Stimulated activated CD4-positive, alpha-beta T cell treated with anti-CD3 and anti-CD28 coated beads, Interleukin-4, amount 100 ng/mL, for 1 hour (primary cell): ENCODE measurements at regions not wholly inside any gene's neighbourhood (a gene's known extent, or its start where the extent isn't known, plus 50 kb on each side); places are given as distances from the start of the nearest gene placed in this dataset.

Experiments used
- DNase-seq: peaks from one replicate; pipeline ENCODE4 v3.0.0-alpha.2; 2020

GRCh38 chr13:43985422-43986072 lies 105.8 kb downstream of the LACC1 start:
- no peak for DNase-seq

GRCh38 chr13:43986421-43986981 lies 106.8 kb downstream of the LACC1 start:
- DNase-seq, result no peak

- no peak for DNase-seq
These were observed 108.6 kb downstream of the LACC1 start for GRCh38 chr13:43988302-43988701.

GRCh38 chr13:43990021-43990420 lies 110.3 kb downstream of the LACC1 start:
- DNase-seq, result no peak

GRCh38 chr13:43990829-43991228 lies 111.1 kb downstream of the LACC1 start:
- DNase-seq, result no peak

GRCh38 chr13:43991773-43992201 lies 112.1 kb downstream of the LACC1 start:
- no peak for DNase-seq

GRCh38 chr13:43992211-43992610 lies 112.5 kb downstream of the LACC1 start:
- no peak for DNase-seq

- DNase-seq, result no peak
These were observed 115.5 kb downstream of the LACC1 start for GRCh38 chr13:43994999-43995859.

GRCh38 chr13:43996221-43996620 lies 116.5 kb downstream of the LACC1 start:
- DNase-seq, result no peak

GRCh38 chr13:44003481-44003880 lies 123.8 kb downstream of the LACC1 start:
- DNase-seq, result no peak

GRCh38 chr13:44004878-44005277 lies 125.2 kb downstream of the LACC1 start:
- no peak for DNase-seq

GRCh38 chr13:44007451-44007850 lies 127.7 kb downstream of the LACC1 start:
- DNase-seq, result no peak

- DNase-seq, result no peak
These were observed 131.3 kb downstream of the LACC1 start for GRCh38 chr13:44011036-44011435.

- DNase-seq, result no peak
These were observed 133.4 kb downstream of the LACC1 start for GRCh38 chr13:44012910-44013757.

GRCh38 chr13:44013758-44014291 lies 134.1 kb downstream of the LACC1 start:
- no peak for DNase-seq

GRCh38 chr13:44014501-44014900 lies 134.8 kb downstream of the LACC1 start:
- DNase-seq, result no peak

- DNase-seq, result no peak
These were observed 135.4 kb downstream of the LACC1 start for GRCh38 chr13:44015118-44015517.

- no peak for DNase-seq
These were observed 136.1 kb downstream of the LACC1 start for GRCh38 chr13:44015811-44016210.

GRCh38 chr13:44017756-44018309 lies 138.1 kb downstream of the LACC1 start:
- no peak for DNase-seq

GRCh38 chr13:44019651-44020050 lies 139.9 kb downstream of the LACC1 start:
- DNase-seq, result no peak

GRCh38 chr13:44021422-44021821 lies 141.7 kb downstream of the LACC1 start:
- no peak for DNase-seq

GRCh38 chr13:44022196-44022595 lies 142.5 kb downstream of the LACC1 start:
- DNase-seq, result no peak
